WI38 (cell line): ENCODE measurements at regions not wholly inside any gene's neighbourhood (a gene's known extent, or its start where the extent isn't known, plus 50 kb on each side); places are given as distances from the start of the nearest gene placed in this dataset.
"Not testable (repeated sequence)": the region's sequence is repeated elsewhere in the genome, so short reads cannot be mapped to it uniquely, and the experiment has no call there.

ENCODE experiments used
- H3K4me3 ChIP-seq: 2 replicates; pipeline ENCODE4 v1.5.1; 2011; ENCODE audit warnings: low read depth, mild to moderate bottlenecking, control low read depth, low read length
- CTCF ChIP-seq: IDR thresholded peaks from 2 replicates; pipeline ENCODE4 v1.5.1; 2012; ENCODE audit warnings: low read depth, mild to moderate bottlenecking, control low read depth, low read length

GRCh38 chr3:94626573-94626972 lies 563.7 kb downstream of the NSUN3 start:
- no peak overlapping the region for H3K4me3 ChIP-seq
- TF ChIP-seq CTCF: no peak

GRCh38 chr3:94627689-94628088 lies 564.8 kb downstream of the NSUN3 start:
- no peak for TF ChIP-seq CTCF

DNA sequence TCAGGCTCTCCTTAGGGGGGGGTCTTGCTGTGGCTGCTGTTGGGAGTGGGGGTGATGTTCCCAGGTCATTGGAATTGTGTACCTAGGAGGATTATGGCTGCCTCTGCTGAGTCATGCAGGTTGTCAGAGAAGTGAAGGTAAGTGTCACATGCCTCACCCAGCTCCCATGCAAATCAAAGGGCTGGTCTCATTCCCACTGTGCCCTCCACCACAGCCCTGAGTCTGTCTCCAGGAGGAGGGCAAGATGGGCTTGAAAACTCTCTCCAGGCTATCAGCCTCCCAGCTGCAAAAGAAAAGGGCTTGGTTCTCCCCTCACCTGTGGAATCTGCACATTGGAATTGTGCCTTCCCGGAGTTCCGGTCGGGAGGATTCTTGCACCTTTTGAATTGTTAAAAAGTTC lies 580.5 kb downstream of the NSUN3 start:
- H3K4me3 ChIP-seq: no peak overlapping the region
- no peak for TF ChIP-seq CTCF

More at GRCh38 chr3:94627689-94628088, 564.8 kb downstream of the NSUN3 start:
- no peak overlapping the region for H3K4me3 ChIP-seq

- TF ChIP-seq CTCF: no peak
- H3K4me3 ChIP-seq: no peak overlapping the region
These were observed 582.9 kb downstream of the NSUN3 start for GRCh38 chr3:94645790-94646189.

DNA sequence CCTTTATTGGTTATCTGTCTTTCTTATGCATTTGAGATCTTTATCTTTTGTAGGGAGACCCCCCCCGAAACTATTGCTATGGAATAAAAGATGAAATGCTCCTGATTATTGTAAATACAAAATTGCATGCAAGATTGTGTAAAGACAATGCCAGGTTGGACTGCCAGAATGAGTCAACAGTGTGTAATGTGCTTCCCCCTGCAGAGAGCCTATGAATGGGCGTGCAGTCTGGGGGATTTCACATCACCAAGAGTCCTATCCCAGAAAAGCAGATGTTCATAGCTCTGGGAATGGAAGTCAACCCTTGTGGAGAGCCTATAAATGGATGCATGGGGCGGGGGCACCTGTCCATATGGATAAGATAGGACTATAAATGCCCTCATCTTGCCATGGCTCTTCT lies 584.3 kb downstream of the NSUN3 start:
- H3K4me3 ChIP-seq: no peak overlapping the region
- no peak for TF ChIP-seq CTCF

GRCh38 chr3:94648270-94649180 lies 585.7 kb downstream of the NSUN3 start:
- not testable (repeated sequence) for H3K4me3 ChIP-seq

GRCh38 chr3:94654096-94654495 lies 591.2 kb downstream of the NSUN3 start:
- TF ChIP-seq CTCF: no peak
- no peak overlapping the region for H3K4me3 ChIP-seq

DNA sequence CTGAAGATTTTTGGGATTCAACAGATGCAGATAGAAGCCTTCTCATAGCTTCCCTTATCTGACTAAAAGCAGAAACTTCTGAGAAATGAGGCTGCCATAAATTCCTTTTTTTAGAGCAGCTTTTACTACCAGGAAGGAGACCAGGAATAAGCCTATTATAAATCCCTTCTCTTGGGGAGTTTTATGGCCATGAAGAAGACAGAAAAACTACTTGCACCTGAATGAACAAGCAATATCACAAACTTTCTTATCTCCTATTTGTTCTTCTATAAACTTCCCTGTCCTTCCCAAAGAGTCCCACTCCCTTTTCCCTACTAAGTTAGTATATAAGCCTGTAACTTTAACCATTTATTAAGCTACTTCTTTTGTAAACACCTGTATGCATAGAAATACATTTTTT lies 603.1 kb downstream of the NSUN3 start:
- no peak overlapping the region for H3K4me3 ChIP-seq
- no peak for TF ChIP-seq CTCF
